Stimulated activated CD8-positive, alpha-beta memory T cell treated with anti-CD3 and anti-CD28 coated beads, Interleukin-4, amount 100 ng/mL, for 48 hours (primary cell): ENCODE measurements at regions not wholly inside any gene's neighbourhood (a gene's known extent, or its start where the extent isn't known, plus 50 kb on each side); places are given as distances from the start of the nearest gene placed in this dataset.
"Not testable (repeated sequence)": the region's sequence is repeated elsewhere in the genome, so short reads cannot be mapped to it uniquely, and the experiment has no call there.

Experiments used
- DNase-seq: peaks from one replicate; pipeline ENCODE4 v3.0.0-alpha.2; 2020

DNA sequence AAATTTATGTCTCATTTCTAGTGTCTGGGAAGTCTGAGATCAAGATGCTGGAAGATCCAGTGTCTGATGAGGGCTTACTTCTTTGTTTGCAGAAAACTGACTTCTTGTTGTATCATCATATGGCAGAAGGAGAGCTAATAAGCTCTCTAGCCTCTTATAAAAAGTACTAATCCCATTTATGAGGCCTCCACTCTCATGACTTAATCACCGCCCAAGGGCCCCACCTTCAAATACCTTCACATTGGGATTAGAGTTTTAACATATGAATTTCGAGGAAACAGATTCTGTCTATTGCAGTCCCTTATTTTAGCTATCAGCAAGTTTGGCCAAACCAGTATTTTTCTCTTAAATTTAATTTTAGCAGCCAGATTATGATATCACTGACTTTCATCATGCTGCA lies 150.2 kb upstream of the TMPRSS15 start:
- no peak for DNase-seq

DNA sequence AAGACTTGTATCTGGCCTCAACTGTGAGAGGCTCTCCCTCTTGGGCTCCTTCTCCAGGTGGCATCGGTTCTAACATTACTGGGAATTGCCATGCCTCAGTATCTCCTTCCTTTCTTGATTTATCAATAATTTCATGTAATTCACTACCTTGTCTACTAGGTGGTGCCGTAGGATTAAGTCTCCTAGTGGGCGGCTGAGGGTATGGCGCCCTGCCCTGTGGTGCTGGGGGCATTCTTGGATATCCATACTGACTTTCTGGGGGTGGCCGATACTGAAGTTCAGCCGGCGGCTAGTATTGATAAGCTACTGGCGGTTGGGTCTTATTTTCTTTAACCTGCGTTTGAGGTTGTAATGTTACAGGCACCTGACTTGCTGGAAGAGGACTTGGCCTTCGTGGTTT lies 164.2 kb upstream of the TMPRSS15 start:
- not testable (repeated sequence) for DNase-seq

DNA sequence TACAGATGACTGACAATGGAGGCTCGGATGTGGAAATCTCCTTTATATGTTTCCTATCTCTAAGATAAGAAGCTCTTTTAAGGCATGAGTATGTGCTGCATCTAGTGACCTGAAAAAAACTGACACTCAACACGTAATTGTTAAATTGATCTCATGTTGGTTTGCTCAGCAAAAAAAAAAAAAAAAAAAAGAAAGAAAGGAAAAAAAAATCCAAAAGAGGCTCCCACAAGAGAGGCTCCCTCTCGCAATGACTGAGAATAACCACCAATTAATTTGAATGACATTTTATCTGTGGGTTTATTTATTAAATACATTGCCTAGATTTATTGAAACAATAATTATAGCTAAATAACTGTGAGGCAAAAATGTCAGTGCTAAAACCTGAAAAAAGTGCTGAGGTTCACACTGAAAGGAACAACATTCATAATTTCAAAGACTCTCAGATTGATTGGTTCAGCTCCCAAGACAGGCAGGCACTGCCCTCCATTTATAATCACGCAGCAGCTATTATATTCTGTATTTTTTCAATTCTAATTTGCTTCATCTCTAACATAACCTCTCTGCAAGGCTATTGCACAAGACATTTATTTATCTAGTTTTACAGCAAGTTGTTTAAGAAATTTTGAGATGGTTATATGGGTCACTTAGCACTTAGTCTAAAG lies 184.5 kb upstream of the TMPRSS15 start:
- no peak for DNase-seq

DNA sequence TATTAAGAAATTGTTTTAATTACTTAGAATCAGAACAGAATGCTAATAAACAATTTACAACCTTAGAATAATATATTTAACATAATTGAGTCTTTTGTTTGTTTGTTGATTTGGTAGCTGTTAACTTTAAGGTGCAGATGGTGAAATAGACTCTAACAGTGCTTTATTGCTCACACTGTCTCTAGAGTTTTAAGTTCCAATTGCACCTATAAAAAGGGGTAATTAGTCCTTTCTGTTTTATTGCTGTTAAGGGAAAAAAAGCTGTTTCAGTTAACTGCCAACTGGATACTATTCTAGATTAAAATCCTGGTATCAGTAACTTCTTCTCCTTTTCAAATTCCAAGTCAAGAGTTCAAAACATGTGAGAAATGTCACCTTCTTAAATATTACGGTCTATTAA lies 197.6 kb upstream of the TMPRSS15 start:
- no peak for DNase-seq

DNA sequence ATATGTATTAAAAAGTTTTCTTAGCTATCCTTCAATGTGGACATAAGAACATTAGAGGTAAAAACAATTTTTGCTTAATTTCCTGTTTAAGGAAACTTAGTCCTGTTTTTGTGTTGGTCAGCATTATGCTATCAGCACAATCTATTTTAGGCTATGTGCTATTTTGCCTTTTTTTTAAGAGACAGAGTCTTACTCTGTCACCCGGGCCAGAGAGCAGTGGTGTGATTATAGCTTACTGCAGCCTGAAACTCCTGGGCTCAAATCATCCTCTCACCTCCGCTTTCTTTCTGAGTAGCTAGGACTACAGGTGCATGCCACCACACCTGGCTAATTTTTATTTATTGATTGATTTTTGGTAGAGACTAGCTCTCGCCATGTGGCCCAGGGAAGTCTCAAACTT lies 199.1 kb upstream of the TMPRSS15 start:
- DNase-seq = no peak

DNA sequence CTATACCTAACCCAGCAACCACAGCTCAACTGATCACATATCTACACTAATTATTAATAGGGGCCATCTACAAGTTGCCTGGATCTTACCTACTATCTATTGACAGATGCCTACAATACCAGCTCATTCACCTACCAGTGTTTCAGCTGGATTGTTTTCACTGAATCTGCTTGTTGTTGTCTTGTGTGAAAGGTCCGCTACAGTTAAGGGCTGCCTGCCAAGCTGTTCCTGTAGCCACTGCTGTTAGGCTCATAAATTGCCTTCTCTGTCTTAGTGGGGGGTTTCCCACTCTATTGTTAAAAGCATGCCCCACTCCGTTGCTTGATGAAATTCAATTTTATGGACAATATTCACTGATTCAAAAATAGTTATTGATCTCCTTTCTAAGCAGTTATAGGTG lies 199.7 kb upstream of the TMPRSS15 start:
- DNase-seq = no peak

DNA sequence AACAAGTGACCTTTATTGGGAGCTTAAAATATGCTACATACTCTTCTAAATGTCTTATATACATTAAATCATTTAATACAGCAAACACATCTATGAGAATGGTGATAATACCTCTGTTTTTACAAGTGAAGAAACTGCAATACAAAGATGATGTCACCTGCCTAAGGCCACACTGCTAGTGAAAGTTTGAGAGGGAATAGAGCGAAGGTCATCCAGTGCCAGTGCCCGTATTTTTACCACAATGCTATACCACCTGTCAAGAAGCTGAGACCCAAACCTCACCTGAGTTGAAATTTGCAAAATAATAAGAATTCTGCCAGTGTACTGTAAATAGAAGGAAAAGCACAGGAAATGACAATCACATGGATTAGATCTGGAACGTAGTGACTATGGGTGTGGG lies 200.4 kb upstream of the TMPRSS15 start:
- no peak for DNase-seq

DNA sequence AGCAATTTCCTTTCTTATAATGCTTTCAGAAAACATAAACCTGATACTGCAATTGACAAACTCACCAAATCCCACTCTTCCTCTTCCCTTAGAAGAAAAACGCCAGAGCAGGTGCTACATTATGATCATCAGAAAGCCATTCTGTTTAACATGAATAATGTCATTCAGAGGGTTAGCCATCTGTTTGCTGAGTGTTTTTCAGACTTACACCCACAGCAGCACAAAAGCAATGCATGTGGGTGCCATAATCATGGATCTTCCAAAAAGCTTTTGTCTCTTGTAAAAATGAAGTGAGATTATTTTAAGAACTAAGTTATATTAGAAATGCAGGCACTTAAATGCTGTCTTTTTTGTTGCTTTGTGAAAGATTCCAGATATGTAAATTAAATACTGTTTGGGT lies 204.6 kb upstream of the TMPRSS15 start:
- no peak for DNase-seq

DNA sequence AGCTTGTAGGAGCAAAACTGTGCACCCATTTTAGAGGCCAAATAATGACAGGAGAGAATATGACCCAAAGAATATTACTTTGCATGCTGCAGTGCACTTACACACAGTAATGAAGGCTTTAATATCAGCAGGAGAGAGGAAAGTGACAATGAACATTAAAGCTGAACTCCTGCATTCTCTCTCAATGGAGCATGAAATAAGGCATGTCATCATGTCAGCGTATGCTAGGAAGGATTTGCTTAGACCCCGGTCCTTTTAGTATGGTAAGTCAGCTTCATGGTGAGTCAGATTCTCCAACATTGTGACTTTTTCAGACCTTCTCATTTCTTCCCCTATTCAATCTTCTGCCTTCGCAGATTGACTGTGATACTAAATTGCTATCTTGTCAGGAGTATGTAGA lies 210.7 kb upstream of the TMPRSS15 start:
- DNase-seq = no peak

DNA sequence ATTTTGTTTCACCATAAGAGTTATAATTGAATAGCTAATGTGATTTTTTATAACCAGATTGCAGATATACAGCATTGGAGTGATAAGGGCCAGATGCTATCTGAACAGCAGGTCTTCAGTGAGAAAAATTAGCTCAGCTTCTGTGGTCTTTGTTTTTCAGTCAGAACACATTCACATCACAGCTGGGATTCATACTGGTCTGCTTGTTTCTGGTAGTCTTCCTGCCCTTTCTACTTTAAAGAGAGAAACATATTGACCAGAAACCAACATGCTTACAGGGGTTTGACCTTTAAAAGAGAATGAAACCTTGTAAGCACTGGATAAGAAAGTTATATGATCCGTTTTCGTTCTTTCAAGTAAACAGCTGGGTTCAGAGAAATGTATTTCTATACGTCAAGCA lies 213.7 kb upstream of the TMPRSS15 start:
- DNase-seq = no peak

DNA sequence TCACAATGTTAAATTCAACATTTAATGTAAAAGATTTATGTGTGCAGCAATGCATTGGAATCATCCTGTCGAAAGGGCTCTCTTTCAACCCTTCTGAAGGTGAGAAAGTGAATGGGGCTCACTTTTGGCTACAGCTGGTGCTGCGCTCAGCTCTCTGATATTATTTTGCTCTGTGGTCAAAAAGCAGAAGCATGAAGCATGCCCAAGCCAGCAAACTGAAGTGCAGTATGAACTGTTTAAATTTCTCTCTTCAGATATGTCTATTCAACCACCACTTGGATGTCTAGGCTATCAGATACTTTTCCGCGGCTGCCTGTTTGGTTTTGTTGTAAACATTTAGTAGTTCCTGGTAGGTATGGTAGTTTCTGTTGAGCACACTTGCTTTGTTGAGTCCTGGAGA lies 216.9 kb upstream of the TMPRSS15 start:
- DNase-seq = no peak

DNA sequence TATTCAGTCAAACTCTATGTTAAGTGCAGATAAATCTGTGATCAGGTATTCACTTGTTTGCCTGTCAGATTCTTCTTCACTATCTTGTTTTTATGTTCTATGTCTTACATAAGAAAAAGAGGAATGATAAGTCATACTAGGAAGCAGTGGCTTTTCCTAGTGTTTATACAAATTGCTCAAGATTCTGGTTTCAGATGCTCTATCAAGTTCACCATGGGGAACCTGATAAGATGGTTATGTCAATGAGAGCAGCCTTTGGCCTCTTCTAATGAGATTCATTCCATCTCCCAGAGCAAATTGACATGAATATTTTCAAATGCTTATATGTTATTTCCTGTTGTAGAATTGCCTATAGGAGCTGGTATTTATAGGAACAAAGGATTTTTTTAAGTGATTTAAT lies 218.8 kb upstream of the TMPRSS15 start:
- DNase-seq = no peak

DNA sequence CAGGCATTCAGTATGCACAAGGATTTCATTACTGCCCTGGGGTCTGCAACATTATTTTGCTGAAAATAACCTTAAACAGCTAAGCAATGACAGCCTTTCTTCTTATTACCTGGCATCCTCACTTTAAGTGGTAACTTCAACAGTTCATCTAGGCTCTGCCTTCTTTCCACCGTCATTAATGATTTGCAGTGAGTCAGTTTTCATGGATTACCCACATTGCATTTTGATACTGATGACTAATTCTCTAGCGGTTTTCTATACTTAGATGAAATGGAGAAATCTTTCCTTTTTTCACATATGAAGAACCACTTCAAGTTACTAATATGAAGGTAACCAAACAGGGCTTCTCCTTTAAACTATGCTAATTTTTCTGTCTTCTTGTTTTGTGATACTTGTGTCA lies 226.9 kb upstream of the TMPRSS15 start:
- DNase-seq = no peak

DNA sequence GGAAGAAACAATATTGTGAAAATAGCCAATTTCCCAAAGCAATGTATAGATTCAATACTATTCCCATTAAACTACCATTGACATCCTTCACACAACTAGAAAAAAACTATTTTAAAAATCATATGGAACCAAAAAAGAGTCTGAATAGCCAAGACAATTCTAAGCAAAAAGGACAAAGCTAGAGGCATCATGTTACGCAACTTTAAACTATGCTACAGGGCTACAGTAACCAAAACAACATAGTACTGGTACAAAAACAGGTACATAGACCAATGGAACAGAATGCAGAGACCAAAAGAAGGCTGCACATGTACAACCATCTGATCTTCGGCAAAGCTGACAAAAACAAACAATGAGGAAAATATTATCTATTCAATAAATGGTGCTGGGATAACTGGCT lies 233.3 kb upstream of the TMPRSS15 start:
- DNase-seq = no peak

DNA sequence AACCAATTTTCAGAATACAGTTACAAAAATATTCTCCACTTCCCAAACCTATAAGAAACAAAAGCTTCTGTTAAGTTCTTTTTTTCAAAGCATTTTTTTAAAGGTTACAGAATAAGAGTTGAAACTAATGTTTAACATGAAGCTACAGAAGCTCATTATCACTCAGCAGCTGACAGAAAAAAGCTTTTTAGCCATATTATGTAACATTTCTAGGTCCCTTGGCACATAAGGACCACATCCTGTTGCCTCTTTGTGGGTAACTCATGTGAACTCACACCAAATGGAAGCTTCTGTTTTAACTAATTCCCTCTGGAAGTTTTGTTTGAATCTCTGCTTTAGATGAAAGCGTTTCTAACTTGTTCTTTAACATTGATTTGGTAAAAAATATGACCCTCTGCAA lies 242.5 kb upstream of the TMPRSS15 start:
- DNase-seq = no peak

DNA sequence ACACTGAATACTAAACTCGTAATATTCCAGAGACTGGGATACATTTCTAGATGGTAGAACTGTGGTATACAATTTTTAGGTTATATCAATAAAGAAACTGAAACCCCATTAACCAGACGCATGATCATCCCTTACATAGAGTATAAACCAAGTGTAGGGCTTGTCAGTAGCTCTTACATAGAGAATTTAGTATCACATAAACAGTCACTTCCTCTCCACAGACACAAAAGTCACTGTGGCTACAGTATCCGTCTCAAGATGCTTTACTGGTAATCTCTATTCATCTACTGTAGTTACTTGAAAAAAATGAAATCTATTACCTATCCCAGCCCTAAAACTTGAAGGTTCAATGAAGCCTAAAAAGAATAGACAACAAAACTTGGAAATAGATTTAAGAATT lies 252.3 kb upstream of the TMPRSS15 start:
- no peak for DNase-seq

DNA sequence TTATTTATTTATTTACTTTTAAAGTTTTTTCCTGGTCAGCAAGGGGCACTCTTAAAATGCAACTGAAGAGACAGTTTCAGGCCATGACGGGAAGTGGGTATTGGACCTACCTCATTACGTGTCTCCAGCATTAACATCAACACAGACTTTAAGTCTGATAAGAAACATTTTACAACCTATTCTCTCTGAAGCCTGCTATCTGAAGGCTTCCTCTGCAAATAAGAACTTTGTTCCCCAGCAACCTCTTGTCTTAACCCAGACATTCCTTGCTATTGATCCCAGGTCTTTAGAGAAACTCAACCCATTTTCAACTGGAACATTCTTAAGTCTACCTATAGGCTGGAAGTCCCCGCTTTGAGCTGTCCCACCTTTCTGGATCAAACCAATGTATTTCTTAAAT lies 258.3 kb upstream of the TMPRSS15 start:
- DNase-seq = no peak

DNA sequence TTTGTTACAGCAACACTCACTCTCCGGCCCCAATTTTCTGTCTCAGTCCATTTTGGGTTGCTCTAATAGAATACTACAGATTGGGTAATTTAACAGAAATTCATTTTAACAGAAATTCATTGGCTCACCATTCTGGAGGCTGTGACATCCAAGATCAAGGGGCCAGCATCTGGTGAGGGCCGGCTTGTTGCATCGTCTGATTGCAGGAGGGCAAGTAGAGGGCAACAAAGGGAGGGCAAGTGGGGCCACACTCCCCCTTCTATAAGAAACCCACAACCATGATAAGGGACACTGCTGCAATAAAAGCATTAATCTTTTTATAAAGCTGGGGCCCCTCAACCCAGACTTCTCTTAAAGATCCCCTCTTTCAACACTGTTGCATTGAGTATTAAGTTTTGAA lies 260.1 kb upstream of the TMPRSS15 start:
- DNase-seq = no peak

DNA sequence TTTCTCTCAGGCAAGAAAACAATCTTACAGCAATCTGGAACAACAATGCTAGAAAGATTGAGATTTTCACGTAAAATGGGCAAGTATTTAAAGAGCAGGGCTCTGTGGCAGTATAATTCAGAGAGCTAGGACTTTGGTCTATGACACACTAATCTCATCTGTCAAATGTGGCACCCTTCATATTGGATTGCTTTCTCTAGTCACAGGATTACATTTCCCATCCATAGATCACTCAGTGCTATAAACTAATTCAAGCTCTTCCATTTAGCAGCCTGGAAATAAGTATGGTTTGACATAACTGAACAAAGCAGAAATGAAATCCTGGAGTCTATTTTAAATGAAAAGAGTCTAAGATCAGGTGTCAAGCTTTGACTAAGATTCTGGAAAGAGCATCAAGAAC lies 263.1 kb upstream of the TMPRSS15 start:
- no peak for DNase-seq

DNA sequence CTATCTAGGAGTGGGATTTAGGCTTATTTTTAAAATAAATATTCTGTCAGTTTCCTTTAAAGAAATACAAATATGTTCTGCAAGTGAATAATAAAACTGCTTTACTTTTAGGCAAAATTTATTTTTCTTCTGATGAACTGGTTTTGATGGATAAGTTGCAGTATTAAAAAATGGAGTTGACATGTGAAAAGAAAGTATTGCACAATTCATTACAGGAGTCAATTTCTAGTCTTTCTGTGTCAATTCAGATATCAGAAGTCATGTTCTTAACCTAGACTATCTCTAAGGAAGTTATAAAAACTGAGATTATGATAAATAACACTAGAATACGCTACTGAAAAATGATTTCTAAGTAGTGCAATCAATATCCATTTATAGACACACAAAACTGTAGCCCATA lies 270.2 kb upstream of the TMPRSS15 start:
- no peak for DNase-seq

DNA sequence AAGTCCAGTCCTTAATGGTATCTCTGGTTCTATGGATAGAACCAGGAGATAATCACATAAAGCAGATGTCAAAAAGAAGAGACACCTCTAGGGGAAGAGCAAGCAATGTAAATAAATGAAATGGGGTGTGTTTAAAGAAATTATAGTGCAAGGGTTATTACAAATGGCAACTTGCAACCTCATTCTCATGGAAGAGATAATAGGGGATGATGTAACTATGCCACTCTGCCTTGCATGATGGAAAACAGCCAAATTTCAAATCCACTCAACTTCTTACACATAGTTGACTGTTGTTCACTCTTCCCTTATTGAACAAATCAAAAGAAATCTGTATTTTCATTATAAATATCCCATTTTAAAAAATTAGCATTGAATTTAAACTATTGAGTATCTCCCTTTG lies 274.0 kb upstream of the TMPRSS15 start:
- DNase-seq = no peak

DNA sequence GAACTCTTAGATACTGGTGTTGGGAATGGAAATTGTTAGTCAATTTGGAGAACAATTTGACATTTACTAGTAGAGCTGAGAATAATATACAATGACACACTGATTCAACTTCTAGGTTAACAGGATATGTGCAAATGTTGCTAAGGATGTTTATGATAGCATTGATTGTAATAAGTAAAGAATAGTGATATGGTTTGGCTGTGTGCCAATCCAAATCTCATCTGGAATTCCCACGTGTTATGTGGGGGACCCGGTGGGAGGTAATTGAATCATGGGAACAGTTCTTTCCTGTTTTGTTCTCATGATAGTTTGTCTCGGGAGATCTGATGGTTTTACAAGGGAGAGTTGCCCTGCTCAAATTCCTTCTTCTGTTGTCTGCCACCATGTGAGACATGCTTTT lies 302.4 kb upstream of the TMPRSS15 start:
- DNase-seq = no peak

DNA sequence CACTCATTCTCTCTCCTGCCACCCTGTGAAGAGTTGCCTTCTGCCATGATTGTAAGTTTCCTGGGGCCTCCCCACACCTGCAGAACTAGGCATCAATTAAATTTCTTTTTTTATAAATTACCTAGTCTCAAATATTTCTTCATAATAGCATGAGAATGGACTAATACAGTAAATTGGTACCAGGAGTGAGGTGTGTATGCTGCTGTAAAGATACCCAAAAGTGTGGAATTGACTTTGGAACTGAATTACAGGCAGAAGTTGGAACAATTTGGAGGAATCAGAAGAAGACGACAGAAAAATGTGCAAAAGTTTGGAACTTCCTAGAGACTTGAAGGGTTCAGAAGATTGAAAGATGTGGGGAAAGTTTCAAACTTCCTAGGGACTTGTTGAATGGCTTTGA lies 308.1 kb upstream of the TMPRSS15 start:
- DNase-seq = no peak

DNA sequence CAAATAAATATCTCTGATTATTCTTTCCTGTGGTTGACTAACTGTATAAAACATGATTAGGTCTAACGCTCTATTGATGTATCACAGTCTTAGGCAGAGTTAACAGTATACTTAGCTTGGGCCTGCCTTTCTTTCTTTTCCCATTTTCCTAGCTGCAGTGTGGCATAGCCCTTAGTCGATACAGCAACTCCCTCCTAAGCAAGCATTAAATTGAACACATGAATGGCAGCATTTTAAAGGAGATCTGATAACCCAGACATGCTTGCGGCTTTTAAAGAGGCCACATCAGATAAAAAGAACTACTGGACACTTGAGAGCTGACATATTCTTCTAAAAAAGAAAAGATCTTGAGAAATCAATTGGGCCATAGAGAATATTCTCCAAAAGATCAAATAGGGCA lies 312.0 kb upstream of the TMPRSS15 start:
- no peak for DNase-seq

DNA sequence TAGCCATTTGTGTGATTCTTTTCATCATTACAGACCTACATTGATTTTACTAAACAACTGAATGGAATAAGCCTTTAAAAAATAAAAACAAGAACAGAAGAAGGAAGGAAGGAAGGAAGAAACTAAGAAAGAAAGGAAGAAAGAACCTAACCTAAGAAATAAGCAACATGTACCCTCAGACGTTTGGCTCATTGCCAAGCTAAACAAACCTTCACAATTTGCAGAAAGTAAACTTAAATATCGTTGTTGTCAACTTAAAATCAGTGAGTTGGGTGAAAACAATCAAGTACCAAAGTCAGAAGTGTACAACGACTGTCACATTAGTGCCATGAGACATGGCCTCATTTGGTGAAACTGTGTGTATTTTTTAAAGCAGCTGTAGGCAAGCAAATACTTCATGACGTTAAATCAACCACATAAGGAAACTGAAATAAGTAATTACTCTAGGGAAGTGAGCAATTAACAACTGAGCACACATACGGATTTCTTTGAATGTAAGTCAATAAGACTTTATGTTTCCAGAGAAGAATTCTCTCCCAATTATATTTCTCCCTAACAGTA lies 313.1 kb upstream of the TMPRSS15 start:
- DNase-seq = no peak

DNA sequence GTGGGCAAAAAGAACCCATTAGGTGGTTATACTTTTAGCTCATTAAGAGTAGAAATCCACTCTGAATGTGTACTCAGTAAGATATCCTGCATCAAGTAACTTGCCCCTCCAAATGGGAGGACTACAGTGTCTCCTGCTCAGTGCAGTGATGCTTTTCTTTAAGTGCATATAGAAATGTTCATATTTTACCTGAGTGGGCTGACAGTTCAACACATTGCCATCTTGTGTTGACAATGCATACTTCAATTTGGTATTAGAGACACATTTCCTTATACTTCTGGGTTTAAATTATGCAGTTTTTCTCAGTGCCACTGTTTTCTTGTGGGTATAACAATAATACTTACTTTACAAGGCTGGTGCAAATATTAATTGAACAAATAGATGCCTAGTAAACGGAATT lies 318.6 kb upstream of the TMPRSS15 start:
- DNase-seq = no peak
